CD4-positive, alpha-beta T cell treated with Interleukin-17A for 1 hour (primary cell): ENCODE measurements at regions not wholly inside any gene's neighbourhood (a gene's known extent, or its start where the extent isn't known, plus 50 kb on each side); places are given as distances from the start of the nearest gene placed in this dataset.
"Not testable (repeated sequence)": the region's sequence is repeated elsewhere in the genome, so short reads cannot be mapped to it uniquely, and the experiment has no call there.

Experiments used
- DNase-seq: peaks from one replicate; pipeline ENCODE4 v3.0.0-alpha.2; 2020

DNA sequence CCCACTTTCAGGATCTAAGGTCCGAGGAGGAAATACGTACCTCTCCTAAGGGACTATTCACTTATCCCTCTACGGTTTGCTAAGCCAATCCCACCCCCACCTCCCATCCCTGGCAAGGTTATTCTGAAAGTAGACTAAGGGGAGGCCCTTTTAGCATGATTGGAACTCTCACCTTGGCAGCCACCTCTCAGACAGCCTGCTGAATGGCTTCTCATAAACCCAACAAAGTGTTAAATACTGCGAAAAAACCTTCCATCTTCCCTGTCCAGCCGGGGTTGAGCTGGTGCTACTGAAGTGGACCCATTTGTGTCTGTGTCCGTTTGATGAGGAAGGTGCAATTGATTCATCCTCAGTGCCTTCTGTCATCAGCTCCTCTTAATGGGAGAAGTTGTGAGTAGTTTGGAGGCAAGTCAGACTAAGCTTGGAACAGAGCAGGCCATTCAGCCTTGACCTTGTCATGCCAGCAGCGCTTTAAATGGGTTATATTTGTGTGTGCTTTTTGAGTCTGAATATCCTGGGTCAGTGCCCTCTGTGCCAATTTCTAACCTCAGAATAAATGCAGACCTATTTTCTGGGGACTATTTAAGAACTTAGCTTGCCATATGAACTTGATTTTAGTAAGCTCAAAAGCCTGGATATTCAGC, 476.3 kb upstream of the ZNF608 start:
- DNase-seq, result no peak

DNA sequence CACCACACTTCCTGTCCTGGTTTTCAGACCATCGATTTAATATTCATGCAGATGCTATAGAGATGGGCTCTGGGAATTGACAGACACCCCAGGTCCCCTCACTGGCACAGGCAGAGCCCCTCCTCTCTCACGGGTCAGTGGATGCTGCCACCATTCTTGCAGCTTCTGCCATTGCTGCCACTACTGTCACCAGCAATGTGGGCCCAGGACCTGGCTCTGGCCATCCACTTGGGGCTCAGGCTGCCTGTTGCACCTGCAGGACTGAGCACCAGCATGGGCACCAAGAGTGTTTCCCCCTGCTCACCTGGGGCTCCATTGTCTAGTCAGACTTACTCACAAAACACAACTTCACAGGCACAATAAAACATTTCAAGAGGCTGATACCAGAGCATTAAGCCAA, 479.0 kb upstream of the ZNF608 start:
- DNase-seq, result no peak

DNA sequence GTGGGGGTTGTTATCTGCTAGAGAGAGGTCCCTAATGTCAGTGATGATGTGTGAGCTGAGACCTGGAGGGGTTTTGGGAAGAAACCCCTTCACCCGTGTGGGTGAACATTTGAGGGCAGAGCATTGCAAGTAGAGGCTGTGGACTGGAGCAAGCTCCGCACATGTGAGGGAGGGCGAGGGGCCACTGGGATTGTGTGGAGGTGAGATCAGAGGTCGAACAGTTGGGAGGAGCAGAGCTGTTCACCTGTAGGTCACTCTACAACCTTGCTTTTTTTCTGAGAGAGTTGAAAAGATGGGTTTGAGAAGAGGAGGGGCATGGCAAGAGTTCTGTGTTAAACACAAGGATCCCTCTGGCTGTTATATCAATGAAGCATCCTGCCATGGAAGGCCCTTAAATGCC, 480.4 kb upstream of the ZNF608 start:
- no peak for DNase-seq

DNA sequence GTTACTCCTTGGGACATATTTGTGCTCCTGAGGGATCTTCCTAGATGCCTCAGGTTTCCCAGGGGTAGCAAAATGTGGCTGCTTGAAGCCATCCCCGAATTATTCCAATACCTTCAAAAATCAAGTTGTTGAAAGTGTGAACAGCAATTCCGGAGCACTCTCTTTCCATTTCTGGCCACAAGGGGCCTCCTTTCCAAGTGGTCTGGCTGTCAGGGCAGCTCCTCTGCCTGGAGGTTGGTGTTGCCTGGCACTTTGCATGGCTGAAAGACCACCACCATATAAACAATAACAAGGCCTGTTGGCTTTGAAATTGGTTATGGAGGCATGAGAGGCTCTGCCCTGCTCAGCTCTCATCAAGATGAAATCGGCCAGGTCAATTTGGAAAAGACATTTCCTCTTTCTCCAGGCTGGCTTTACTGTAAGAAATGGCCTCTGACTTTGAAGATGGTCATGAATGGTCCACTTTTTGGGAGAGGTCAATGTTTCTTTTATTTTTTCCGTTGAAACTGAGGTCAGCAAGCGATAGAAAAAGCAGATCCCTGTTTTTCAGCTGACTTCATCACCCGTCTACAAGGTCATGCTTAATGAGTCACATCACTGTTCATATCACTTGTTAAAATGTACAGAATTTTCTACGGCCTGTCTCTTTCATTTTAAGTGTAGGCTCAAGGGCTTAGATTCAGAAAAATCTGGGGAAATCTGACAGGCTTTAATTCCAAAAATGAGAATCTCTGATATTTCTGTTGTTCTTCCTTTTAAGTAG, 481.1 kb upstream of the ZNF608 start:
- no peak for DNase-seq

DNA sequence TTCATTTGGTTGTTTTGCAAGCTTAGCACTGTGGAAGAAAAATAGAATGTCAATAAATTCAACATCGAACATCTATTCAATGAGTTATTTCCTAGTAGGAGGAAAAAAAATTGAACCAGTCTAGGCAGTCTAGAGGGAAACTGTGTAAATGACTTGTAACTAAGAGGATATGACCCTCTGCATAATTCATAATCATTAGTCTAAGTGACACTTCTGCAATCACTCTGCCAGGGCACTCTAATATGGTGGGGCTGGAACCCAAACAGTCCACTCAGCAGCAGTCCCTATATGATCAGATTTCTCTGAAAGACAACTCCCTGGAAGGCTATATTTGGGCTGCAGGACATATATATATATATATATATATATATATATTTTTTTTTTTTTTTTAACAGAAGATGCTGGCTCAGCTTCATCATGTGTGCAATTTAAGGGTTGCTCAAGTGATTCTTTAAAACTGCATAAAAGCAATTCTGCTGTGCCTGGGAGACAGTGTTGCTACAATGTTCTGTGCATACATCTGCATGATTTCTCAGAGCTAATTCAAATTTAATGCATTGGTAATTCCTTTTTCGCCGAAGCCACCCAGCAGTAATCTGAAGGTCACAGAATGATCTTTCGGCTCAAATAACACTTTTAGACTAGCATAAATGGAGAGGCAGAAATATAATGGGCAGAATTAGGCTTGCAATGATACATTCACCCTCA, 482.1 kb upstream of the ZNF608 start:
- no peak for DNase-seq

DNA sequence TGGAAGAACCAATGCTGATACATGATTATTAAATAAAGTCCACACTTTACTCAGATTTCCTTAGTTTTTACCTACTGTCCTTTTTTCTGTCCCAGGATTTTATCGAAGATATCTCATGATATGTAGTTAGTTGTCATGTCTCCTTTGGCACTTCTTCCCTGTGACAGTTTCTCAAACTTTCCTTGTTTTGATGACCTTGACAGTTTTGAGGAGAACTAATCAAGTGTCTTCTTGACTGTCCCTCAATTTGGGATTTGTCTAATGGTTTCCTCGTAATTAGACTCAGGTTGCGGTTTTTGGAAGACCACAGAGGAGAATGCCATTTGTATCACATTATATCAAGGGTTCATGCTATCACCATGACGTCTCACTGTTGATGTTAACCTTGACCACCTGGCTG, 483.1 kb upstream of the ZNF608 start:
- DNase-seq, result no peak

DNA sequence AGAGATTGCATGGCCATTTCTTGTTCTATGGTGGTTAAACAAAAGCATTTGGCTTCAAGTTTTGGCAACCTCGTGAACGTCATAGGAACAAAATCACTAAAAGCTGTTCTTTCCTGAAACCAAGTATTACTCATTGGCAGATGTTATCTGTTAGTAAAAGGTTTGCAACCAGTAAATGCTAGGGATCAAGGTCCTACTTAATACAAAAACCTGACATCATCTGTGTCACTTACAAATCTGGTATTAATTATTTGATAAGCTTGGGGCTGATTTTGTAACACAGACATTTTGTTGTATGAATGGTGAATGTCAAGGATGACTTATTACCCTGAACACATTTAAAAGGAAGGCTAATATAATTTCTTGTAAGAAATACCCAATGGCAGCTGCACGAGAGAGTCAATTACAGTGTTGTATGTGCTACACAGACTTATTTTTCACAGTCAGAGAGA, 486.4 kb upstream of the ZNF608 start:
- DNase-seq, result no peak

DNA sequence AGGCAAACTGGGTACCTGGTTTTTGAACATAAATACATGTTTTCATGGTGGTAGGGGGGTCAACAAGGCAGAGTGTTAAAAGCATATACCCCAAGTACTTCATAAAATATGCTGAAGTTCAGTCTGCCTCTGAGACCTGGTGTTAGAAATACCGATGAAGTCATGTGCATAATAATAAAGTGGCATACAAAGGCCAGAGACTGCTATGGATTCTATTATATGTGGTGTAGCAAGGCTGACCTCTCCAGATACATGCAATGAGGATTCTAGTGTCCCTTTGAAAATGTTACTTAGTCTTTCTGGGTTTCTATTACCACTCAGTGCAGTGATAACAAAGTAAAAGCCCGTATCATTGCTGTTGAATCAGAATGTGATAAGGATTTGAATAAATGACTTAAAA, 487.5 kb upstream of the ZNF608 start:
- DNase-seq, result no peak

DNA sequence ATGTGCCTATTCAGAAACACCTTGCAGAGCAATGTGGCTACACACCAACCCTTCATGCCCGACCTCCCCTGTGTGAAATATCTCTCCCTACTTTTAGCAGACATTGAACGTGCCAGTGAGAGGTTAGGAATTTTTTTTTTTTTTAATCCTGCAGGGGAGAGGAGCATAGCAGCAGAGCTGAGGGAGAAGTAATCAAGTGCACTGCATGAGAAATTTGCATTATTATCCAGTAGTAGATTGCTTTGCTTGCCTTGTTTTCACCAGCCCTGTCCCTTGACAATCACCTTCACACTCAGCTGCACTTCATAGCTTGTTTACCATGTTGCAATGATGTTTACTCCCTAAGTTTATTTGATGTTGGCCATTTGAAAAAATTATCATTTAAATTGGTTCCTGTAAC, 489.6 kb upstream of the ZNF608 start:
- DNase-seq, result no peak

DNA sequence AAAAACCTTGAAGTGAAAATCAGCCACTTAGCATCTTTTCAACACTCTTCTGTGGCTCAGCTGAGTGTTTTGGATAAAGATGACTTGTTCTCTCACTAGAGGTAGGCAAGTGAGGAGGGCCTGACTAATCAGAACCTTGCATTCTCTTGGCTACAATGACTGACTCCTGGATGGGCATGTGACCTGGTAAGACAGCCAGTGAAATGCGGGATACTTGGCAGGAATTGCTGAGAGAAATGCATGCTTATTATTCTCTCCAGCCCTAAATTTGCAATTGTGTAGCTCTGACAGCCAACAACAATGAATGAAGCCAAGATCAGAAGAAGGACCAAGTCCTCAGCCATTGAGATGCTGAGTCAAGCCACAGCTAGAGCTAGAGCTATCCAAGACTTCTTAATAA, 490.5 kb upstream of the ZNF608 start:
- no peak for DNase-seq

DNA sequence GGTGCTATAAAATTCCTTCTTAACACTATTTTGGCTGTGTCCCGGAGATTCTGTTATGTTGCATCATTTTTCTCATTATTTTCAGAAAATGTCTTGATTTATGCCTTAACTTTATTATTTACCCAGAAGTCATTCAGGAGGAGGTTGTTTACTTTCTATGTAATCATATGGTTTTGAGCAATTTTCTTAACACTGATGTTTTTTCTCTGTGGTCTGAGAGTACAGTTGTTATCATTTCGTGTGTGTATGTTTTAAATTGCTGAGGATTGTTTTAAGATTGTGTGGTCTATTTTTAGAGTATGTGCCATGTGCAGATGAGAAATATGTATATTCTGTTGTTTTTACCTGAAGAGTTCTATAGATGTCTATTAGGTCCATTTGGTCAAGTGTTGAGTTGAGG, 498.1 kb upstream of the ZNF608 start:
- DNase-seq, result no peak

DNA sequence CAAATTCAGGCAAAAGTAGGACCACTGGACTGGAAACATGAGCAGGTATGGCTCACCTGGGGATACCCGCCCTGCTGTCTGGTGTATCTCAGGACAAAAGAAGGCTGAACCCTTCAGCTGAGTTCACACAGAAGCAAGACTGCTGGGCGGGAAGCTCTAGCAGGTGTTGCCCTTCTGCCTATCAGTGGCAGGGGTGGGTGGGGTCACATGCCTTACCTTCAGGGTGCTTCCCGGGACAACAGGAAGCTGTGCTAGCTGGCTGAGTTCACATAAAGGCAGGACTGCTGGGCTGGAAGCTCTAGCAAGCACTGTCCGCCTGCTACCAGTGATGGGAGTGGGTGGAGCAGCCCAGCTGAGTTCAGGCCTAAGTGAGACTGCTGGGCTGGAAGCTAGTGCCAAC, 498.8 kb upstream of the ZNF608 start:
- DNase-seq, result no peak

DNA sequence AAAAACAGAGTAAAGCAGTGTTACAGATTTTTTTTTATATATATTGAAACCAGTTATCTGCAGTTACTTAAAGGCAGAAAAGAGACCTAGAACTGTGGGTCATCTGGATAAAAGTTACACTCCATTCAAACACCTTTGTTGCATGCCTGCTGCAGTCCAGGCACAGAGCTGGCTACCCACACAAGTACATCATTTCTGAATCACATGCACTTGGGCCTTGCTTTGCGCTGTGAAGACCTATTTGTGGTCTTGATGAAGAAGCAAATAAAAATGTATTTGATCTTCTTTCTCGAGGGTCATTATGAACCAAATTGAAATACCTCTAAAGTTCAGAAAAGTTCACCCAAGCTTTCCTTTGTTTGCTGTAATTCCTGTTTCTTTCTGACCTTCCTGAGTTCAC, 503.0 kb upstream of the ZNF608 start:
- DNase-seq, result no peak

DNA sequence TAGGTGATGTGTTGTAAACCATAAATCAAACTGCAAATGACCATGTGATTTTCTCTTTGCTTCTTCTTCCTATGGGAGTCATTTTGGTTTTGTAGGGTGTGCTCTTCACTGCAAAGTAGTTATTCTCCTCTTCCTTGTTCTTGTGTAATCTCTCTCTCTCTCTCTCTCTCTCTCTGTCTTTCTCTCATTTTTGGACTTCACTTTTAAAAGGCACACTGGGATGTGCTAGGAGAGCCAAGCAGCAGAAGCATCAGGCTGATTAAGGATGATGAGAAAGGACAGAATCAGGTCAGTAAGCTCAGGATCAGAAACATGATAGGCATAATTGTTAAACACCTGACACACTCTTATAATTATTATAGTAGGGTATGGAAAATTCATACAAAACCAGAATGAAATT, 505.3 kb upstream of the ZNF608 start:
- no peak for DNase-seq

DNA sequence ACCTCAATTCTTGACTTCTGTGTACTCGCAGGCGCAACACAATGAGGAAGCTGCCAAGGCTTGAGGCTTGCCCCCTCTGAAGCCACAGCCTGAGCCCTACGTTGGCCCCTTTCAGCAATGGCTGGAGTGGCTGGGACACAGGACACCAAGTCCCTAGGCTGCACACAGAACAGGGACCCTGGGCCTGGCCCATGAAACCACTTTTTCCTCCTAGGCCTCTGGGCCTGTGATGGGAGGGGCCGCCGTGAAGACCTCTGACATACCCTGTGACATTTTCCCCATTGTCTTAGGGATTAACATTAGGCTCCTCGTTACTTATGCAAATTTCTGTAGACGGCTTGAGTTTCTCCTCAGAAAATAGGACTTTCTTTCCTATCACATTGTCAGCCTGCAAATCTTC, 507.2 kb upstream of the ZNF608 start:
- not testable (repeated sequence) for DNase-seq

DNA sequence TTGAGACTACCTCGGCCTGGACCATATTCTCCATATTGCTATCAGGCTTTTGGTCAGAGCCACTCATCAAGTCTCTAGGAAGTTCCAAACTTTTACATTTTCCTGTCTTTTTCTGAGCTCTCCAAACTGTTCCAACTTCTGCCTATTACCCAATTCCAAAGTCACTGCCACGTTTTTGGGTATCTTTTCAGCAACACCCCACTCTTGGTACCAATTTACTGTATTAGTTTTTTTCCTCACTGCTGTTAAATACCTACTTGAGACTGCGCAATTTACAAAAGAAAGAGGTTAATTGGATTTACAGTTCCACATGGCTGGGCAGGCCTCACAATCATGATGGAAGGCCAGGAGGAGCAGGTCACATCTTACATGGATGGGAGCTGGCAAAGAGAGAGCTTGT, 507.8 kb upstream of the ZNF608 start:
- DNase-seq, result no peak

DNA sequence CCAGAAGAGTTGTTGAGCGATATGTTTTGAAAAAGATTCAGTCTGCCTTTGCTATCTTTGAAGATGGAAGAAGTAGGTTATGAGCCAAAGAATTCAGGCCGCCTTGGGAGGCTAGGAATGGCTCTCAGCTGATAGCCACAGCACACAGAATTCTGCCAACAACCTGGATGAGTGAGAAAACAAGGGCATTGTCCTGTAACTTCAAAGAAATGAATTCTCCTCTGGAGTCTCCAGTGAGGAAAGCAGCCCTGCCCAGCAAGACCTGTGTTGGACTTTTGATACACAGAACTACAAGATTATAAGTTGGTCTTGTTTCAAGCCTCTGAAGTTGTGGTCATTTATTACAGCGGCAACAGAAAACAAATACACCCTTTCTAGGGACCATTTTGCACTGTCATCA, 509.9 kb upstream of the ZNF608 start:
- DNase-seq, result no peak

DNA sequence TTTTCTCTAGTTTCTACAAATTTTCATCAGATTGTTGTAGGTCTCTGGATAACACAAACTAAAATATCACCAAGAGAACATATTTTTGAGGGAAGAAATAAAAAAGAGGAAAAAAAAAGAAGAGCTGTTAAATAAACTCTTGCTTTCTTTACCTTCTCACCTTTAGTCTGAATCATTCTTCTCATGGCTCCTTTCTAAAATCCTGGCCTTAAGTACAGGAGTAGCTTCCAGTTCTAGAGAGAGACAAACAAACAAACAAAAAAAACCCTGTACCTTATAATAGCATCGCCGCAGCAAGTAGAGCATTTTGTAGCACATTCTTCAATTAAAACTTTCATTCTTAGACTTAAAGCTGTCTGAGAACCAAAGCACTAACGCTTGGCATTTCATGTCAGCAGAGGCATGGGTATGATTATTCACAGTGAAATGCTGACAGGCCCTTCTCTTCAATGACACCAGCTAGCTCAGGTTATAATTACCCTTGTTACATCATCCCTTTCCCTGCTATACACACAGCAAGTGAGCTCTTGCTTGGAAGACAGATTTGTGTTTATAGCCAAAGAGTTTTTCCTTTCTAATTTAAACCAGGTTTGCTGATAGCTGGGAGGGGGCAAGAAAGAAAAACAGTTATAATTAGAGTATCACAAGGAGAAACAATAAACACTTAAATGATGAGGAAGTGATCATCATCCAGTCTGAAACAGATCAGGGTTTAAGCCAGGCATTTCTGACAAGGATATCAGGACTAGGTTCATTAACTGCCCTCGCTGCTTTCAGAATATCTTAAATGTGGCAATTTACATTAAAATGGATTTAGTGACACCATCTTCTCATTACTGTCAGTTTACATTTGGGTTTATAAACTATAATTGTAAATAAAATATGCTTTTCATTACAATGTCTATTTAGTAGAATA, 510.9 kb upstream of the ZNF608 start:
- DNase-seq, result no peak

DNA sequence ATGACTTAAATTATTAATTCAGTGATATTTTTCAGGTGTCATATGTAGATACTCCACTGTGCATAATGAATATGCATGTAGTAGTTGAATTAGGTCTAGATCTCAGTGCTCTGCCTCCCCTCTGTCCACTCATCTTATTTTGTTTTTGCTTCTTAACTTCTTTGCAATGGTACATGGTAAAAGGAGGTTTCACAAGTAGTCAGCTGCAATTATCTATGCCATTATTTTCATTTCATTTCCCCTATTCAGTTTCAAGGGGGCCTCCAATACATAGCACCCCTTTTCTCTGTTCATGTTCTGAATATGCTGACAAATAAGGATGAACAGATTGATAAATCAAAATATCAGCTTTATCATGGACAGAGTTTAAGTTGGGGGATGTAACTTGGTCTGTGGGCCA, 511.6 kb upstream of the ZNF608 start:
- no peak for DNase-seq

DNA sequence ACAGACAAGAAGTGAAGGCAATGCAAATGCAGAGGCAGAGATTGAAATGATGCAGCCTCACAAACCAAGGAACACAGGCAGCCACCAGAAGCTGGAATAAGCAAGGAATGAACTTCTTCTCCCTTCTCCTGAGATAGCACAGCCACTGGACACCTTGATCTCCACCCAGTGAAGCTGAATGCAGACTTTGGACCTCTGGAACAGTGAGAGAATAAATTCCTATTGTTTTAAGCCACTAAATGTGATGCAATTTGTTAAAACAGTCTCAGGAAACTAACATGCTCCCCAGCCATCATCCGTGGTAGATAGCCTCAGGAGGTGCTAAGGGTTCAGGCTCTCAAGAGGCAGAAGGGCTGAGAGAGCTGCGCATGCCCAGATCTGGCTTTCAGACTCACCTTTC, 512.2 kb upstream of the ZNF608 start:
- no peak for DNase-seq

DNA sequence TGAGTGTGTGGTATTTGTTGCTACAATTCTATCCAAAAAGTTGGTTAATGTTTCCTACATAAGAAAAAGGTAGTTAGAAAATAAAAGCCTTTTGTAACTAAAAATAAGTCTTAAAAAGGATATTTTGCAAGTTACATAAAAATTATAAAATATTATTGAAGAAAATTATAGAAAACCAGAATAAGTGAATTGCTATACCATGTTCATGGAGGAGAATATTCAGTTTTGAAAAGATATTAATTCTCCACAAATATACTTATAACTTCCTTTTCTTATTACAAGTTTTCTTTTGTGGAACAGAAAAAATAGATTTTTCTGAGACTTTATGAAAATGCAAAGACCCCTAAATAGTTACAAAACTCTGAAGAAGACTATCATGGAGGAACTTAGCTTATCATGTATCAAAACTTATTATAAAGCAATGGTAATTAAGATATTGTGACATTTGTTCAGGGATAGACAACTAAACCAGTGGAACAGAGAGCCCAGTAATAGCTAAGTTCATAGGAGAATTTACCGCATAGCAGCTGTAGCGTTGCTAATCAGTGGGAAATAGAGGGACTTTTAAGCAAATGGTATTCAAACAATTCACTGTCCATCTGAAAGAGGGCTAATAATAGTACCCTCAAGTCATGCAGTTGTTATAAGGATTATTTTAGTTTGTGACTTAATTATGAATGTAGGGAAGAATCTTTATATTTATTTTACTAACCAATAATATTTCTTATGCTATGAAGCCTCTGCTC, 515.2 kb upstream of the ZNF608 start:
- DNase-seq, result no peak

DNA sequence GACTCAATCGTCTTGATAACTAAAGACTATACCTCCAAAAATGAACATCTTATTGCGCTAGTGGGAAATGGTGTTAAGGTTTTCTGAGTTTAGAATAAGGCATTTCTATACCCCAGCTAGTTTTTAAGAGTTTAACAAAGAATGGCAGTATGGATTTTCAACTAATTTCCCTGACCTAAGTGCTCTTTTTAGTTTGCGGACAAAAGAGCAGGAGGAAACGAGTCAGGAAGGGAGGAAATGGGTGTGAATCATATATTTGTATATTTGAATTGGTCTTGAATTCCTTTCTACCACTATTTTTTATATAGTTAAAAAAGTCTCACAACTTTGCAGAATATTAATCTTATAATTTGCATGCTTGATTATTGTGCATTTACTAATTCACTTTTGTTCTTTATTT, 516.3 kb upstream of the ZNF608 start:
- no peak for DNase-seq
